Hepatocyte (in vitro differentiated cells): ENCODE measurements at regions not wholly inside any gene's neighbourhood (a gene's known extent, or its start where the extent isn't known, plus 50 kb on each side); places are given as distances from the start of the nearest gene placed in this dataset.

Experiments used
- EZH2 ChIP-seq: fragments of 200-600 bp; sonication (generic); IDR thresholded peaks from 2 replicates; pipeline ENCODE4 v1.6.1; 2016; ENCODE audit warnings: antibody characterized with exemption, mild to moderate bottlenecking, borderline replicate concordance
- TF ChIP-seq, protein P1 (sequence below): fragments of 200-600 bp; sonication (generic); IDR thresholded peaks from 2 replicates; pipeline ENCODE4 v1.5.1; 2016; ENCODE audit warnings: antibody characterized with exemption, mild to moderate bottlenecking; ENCODE audit not compliant: poor library complexity

DNA sequence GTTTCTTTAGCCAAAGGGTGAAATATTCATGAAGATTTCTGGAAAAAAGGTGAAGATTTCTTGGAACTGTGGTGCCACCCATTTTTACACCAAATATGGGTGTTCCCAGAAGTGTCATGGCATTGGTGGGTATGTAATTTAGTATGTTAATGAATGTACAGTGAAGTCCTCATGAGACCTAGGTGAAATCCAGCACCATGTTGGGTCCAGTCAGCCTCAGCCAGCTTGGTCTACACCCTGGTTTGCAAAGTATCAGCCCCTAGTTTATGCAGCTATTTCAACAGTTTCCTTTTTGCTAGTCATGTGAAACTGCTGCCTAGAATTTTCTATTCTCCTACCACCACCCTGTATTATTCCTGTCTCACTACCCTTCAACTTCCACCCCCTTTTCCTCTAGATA lies 63.1 kb upstream of the CXADR start:
- TF ChIP-seq, protein P1, sequence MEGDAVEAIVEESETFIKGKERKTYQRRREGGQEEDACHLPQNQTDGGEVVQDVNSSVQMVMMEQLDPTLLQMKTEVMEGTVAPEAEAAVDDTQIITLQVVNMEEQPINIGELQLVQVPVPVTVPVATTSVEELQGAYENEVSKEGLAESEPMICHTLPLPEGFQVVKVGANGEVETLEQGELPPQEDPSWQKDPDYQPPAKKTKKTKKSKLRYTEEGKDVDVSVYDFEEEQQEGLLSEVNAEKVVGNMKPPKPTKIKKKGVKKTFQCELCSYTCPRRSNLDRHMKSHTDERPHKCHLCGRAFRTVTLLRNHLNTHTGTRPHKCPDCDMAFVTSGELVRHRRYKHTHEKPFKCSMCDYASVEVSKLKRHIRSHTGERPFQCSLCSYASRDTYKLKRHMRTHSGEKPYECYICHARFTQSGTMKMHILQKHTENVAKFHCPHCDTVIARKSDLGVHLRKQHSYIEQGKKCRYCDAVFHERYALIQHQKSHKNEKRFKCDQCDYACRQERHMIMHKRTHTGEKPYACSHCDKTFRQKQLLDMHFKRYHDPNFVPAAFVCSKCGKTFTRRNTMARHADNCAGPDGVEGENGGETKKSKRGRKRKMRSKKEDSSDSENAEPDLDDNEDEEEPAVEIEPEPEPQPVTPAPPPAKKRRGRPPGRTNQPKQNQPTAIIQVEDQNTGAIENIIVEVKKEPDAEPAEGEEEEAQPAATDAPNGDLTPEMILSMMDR = no peak
- no peak for TF ChIP-seq EZH2
